GM19438 (cell line): ENCODE measurements at regions not wholly inside any gene's neighbourhood (a gene's known extent, or its start where the extent isn't known, plus 50 kb on each side); places are given as distances from the start of the nearest gene placed in this dataset.

Source experiments
- ATAC-seq: cut with Tn5 transposase; IDR thresholded peaks from one replicate; pipeline ENCODE4 v1.9.1; 2021; ENCODE audit warnings: low read depth; ENCODE audit not compliant: unreplicated experiment

DNA sequence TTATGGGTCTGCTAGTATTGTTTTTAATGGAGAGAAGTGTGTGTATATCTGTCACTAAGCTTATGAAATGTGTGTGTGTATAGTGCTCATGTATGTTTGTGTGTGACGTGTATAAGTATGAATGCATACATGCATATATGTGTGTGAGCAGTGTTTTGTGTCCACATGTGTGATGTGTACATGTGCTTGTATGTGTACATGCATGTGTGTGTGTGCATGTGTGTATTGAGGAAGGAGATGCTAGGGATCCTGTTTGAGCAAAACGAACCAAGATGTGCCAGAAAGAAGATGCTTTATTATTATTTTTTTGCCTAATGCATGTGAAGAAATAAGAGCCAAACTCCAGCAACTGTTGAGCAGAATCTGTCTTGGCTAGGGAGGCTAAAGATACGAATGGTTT is 301.3 kb upstream of the SKOR2 start:
- no peak for ATAC-seq

GRCh38 chr18:47550611-47551010 is 299.2 kb upstream of the SKOR2 start:
- ATAC-seq: no peak

DNA sequence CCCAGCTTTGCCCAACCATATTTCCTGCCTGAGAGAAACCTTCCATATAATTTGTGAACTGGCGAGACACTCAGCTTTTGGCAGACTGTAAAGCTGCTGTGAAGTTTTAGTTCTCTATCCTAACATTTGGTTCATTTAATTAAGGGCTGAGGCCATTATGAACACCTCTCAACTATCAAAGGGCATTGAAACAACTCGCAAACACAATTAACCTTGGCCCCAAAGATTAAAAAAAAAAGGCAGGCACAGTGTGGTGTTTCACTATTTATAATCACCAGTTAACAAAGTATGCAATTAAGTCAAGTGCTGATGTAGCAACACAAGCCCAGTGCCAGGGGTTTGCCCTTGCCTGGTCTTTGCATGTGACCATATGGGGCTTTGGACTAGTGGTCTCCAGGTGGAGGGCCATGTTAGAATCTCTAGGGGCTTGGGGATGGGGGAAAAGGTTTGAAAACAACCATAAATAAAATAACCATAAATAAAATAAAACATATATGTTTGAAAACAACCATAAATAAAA is 297.6 kb upstream of the SKOR2 start:
- ATAC-seq: no peak

GRCh38 chr18:47547539-47548202 is 296.2 kb upstream of the SKOR2 start:
- ATAC-seq: no peak

GRCh38 chr18:47545613-47546012 is 294.2 kb upstream of the SKOR2 start:
- no peak for ATAC-seq

GRCh38 chr18:47543080-47543479 is 291.6 kb upstream of the SKOR2 start:
- no peak for ATAC-seq

- no peak for ATAC-seq
Observed at GRCh38 chr18:47542551-47542950, 291.1 kb upstream of the SKOR2 start.

DNA sequence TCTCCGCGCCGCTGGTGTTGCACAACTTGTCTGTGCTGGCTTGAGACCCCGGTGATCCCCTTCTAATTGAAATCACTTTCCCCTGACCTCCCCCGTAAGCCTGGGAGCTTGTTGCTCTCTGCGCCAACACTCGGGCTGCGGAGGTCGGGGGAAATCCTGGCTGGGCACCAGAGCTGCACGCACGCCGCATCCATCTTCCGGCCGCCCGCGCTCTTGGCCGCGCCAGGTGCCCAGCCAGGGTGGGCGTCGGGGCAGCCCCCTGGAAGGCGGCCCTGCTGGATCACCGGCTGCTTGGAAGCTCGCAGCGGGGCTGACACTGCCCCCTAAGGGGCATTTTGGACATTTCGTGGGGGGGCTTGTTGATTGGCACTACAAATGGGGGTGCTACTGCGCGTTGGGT is 280.3 kb upstream of the SKOR2 start:
- ATAC-seq: no peak

- ATAC-seq: no peak
Observed at GRCh38 chr18:47530695-47531094, 279.2 kb upstream of the SKOR2 start.

- no peak for ATAC-seq
Observed at GRCh38 chr18:47528343-47528742, 276.9 kb upstream of the SKOR2 start.

DNA sequence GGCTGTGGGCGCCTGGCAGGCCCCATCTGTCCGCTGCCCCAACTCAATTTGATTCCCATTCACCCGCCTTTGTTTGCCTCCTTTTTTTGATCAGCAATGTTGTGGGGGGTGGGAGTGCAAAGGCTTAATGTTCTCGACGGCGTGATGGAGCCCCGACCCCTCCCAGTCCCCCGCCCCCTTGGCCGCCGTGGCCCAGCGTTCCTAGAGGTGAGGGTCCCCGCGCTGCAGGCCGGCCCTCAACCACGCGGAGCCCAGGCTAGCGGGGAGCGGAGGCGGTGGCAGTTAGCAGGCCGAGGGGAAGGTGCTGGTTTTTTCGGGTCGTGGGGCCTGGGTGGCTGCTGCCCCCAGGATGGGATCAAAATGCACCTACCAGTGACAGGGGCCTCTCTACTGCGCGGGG is 274.7 kb upstream of the SKOR2 start:
- no peak for ATAC-seq

DNA sequence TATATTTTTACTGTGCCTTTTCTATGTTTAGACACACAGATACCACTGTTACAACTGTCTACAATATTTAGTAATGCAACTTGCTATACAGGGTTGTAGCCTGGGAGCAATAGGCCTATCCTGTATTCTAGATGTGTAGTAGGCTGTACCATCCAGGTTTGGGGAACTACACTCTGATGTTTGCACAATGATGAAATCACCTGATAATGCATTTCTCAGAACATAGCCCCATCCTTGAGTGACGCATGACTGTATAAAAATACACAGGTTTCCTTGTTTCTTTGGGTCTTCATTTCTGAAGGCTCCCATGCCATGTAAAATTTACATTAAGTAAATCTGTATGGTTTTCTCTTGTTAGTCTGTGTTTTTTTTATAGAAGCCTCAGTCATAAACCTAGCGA is 270.9 kb upstream of the SKOR2 start:
- no peak for ATAC-seq

GRCh38 chr18:47520263-47520662 is 268.8 kb upstream of the SKOR2 start:
- ATAC-seq: no peak

DNA sequence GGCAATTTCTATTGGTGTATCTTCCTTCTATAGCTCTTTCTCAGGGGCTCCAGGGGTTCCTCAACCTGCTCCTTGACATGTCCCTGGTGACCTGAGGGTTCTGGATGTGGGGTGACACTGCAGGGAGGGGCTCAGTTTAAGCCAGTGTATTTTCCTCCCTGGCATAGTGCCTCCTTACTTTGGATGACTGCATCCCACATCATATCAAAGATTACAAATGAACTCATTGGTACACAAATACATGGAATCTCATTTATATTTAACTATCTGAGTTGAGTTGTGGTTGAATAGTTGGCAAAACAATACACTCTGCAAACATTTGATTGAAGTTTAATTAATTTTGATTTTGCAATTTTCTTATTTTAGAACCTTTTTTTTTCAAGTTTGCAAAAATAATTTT is 268.2 kb upstream of the SKOR2 start:
- ATAC-seq: no peak

DNA sequence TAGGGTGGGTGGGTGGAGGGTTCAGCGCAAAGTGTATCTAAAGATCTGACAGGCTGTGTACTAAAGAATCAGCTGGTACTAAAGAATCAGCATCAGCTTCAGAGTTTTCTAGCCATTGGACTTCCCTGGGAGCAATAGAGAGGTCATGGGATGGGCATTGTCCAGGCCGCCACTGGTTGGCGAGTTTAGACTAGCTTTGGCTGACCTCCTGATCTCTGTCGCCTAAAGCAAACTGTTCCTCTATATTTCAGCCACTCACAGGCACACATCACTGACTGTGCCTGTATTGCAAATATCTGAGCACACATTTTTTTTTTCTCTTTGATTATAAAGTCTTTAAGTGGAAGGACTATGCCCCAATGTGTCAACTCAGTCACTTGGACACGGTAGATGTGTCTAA is 267.8 kb upstream of the SKOR2 start:
- ATAC-seq: no peak

GRCh38 chr18:47513614-47514013 is 262.2 kb upstream of the SKOR2 start:
- no peak for ATAC-seq

DNA sequence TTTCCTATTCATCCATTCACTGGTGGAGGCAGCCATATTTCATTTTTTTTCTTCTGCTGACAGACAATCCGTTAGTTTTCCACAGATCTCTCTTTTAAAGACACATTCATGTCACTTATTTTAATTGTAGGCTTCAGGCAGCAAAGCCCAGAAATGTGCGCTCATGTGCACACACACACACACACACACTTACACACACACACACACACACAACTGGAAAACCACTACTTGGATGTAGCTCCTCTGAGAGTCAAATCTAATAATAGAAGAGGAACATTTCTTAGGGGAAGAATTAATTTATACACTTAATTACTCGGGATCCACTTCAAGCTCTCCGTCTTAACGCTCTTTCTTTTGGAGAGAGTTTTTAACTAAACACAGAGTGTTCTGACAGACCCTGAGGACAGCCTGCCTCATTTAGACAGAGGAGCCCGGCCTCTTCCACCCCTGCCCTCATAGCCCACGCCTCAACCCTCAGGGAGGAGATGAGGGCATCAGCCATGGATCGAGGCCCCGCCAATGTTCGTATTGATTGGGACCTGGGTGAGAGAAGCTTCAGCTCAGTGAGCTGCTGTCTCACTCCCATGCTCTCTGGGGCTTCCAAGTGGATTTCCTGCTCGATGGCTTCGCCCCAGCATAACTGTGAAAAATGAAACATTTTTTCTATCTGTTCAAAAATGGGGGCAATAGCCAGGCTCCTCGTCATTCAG is 261.4 kb upstream of the SKOR2 start:
- ATAC-seq: no peak

DNA sequence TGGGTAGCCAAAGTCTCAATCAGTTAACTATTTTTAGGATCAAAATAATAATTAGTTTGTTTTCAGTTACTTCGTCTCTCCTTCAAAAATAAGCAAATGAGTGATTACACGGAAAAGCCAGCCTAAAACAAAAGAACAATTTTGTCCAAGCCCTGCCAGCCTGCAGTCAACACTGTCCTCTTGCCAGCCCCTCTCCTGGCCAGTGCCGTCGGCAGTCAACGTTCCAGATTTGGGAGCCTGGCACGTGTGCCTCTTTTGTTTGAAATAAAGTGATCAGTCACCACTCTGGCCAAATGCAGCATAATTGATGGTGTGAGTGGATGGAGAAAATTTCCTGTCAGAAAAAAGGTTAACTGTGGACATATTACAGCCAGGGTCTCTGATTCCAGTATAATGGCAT is 260.6 kb upstream of the SKOR2 start:
- no peak for ATAC-seq

DNA sequence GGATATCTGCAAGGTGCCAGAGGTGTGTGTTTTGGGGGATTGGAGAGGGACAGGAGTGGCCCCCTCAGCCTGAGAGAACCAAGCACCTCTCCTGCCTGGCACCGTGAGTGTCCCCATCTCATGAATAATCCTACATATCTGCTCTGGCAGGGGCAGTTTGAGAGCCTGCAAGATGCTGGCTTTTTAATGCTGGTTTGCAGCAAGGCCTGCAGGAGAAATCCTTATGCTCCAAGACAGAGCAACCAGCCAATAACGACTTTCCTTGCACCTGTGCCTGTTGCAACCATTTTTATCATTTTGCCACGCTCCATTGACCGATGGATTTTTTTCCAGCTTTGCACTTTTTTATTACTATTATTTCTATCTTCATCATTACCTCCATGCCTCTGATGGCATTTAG is 259.4 kb upstream of the SKOR2 start:
- ATAC-seq: no peak

DNA sequence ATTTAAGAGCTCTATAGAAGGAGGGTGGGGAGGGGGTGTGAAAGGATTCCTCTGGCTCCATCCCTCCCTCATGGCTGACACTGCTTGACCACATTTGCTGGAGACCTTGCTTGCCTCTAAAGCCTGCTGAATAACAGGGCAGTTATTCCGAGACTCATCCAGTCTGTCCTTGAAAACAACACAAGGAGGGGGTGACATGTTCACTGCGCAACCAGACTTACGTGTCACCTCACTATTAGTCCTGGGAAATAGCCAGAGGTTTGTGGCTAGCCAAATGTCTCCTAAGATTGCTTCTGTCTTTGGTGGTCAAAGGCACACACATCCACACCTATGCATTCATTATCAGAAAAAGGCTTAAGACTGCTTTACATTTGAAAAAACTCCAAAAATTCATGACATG is 256.2 kb upstream of the SKOR2 start:
- no peak for ATAC-seq

GRCh38 chr18:47506897-47507296 is 255.4 kb upstream of the SKOR2 start:
- ATAC-seq: no peak

- ATAC-seq: no peak
Observed at GRCh38 chr18:47501946-47502345, 250.5 kb upstream of the SKOR2 start.
